ENCODE measurements at regions not wholly inside any gene's neighbourhood (a gene's known extent, or its start where the extent isn't known, plus 50 kb on each side); places are given as distances from the start of the nearest gene placed in this dataset.

DNA sequence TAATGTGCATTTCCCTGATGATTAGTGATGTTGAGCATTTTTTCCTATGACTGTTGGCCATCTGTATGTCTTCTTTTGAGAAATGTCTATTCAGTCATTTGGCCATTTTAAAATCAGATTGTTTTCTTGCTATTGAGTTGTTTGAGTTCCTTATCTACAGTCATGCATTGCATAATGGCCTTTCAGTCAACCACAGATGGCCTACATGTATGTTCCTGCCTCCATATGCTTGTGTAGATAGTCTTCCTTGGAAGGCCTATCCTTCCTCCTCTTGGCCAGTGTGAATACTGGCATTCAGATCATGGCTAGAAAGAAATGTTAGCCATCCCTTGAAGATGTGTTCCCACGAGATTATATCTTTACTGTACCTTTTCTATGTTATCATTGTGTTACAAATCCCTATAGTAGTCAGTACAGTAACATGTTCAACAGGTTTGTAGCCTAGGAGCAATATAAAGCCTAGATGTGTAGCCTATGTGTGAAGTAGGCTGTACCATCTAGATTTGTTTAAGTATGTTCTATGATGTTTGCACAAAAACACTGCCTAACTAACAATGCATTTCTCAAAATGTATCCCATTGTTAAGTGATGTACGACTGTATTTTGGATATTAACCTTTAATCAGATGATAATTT is 65.6 kb upstream of the CD302 start:
- Histone ChIP-seq H3K36me3 (ENCODE audit: control insufficient read depth in 2 of 2, insufficient read depth in 2 of 2, low read length in 1 of 2) (peaks cover 0 to 14% of the 10 kb centered on the region in 2 experiments; a peak in 3 of 4 replicates), H2AFZ (ENCODE audit: control insufficient read depth, low read depth, low read length) (no peak overlapping the region), H3K9ac (ENCODE audit: control insufficient read depth, insufficient read depth, low read length) (no peak overlapping the region), H3K27me3 (replicated peaks in 1 of 2; ENCODE audit: control insufficient read depth in 2 of 2, insufficient read depth in 2 of 2, low read length in 1 of 2) (no peaks in the 10 kb centered on the region), H3K27ac (ENCODE audit: control insufficient read depth, insufficient read depth) (no peak overlapping the region), H3K4me3 (no peak overlapping the region), H3K79me2 (ENCODE audit: control insufficient read depth, insufficient read depth, low read length) (no peaks in the 10 kb centered on the region), H3K9me3 (replicated peaks; ENCODE audit: control insufficient read depth, insufficient read depth, low read length) (no peaks in the 10 kb centered on the region), H4K20me1 (ENCODE audit: control insufficient read depth, insufficient read depth) (no peaks in the 10 kb centered on the region), H3K4me1 (ENCODE audit: control insufficient read depth, insufficient read depth, low read length) (no peaks in the 10 kb centered on the region), H3K4me2 (ENCODE audit: control insufficient read depth, insufficient read depth) (no peak overlapping the region)
- no peak for FAIRE-seq
- POLR2A ChIA-PET = interaction anchor here (1.3 kb wide), 1 partner anchor 76 kb away, joined by 3 read pairs; no protein-coding TSS in a partner anchor
- RAD21 ChIA-PET (ENCODE audit: unreplicated experiment) = no interaction called here
- no peak for ATAC-seq
- DNase-seq (ENCODE audit: low read depth, low spot score) = no peak
- SMC1A ChIA-PET (ENCODE audit: uncharacterized antibody, unreplicated experiment) = interaction anchor here (1.1 kb wide), 1 partner anchor 11 kb away, joined by 3 read pairs; no protein-coding TSS in a partner anchor
- in situ Hi-C loops (cut with MboI) (no loop called here), intact Hi-C loops (cut with micrococcal nuclease; ENCODE audit: unreplicated experiment) (loop anchor here (5.0 kb wide), 1 partner anchor 79 kb away; no protein-coding TSS in a partner anchor)
- CTCF ChIA-PET = no interaction called here
- 76% methylated on average over 2 of the region's 2 CpGs for WGBS (ENCODE audit: insufficient coverage, insufficient replicate concordance, low lambda C conversion rate, missing lambda C conversion rate)
- BruUV-seq (replicated peaks) = no TSS peak
- TF ChIP-seq NFYA (IDR thresholded peaks at IDR 0.05; ENCODE audit: borderline replicate concordance, low read depth, low read length) (no peak), BACH1 (IDR thresholded peaks at IDR 0.05; ENCODE audit: borderline replicate concordance) (no peak), STAT1 (conservative IDR thresholded peaks at IDR 0.05) (no peak), SUZ12 (IDR thresholded peaks at IDR 0.05; ENCODE audit: unreplicated experiment) (no peak), IRF3 (IDR thresholded peaks at IDR 0.05) (no peak)

Measured in GM12878 (cell line).